SK-MEL-5 (cell line): ENCODE measurements at regions not wholly inside any gene's neighbourhood (a gene's known extent, or its start where the extent isn't known, plus 50 kb on each side); places are given as distances from the start of the nearest gene placed in this dataset.
"Not testable (repeated sequence)": the region's sequence is repeated elsewhere in the genome, so short reads cannot be mapped to it uniquely, and the experiment has no call there.

Experiments
- DNase-seq: peaks from one replicate; pipeline ENCODE4 v3.0.0-alpha.2; 2016; ENCODE audit warnings: low read depth, low spot score
- in situ Hi-C: cut with HindIII; loops from 2 replicates; pipeline ENCODE4 v1.10.0; 2016; ENCODE audit warnings: low sequenced_read_pairs, high pct_unique_total_duplicates, low pct_unique_long_range_greater_than_20kb

DNA sequence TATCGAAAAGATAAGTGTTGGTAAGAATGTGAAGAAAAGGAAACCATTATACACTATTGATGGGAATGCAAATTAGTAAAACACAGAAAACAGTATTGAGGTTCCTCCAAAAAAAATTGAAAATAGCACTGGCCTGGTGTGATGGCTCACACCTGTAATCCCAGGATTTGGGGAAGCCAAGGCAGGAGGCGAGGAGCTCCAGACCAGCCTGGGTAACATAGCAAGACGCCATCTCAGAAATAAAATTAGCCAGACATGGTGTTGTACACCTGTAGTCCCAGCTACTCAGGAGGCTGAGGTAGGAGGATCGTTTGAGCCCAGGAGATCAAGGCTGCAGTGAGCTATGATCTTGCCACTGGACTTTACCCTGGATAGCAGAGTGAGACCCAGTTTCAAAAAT lies 5303.4 kb upstream of the TPTE start:
- in situ Hi-C loops, DNase-seq: not testable (repeated sequence)

DNA sequence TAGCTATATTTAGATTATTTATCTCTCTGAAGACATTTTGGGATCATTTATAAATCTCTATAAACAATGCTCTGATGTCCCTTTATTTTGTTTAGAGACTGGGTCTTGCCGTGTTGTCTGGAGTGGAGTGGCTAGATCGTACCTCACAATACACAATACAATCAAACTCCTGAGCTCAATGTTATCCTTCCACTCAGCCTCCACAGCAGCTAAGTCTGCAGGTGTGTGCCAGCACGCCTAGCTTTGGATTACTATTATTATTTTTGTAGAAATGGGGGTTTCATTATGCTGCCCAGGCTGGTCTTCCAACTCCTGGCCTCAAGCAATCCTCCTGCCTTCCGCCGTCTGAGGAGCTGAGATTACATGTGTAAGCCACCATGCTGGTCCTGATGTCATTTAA lies 5301.4 kb upstream of the TPTE start:
- in situ Hi-C loops, DNase-seq: not testable (repeated sequence)

DNA sequence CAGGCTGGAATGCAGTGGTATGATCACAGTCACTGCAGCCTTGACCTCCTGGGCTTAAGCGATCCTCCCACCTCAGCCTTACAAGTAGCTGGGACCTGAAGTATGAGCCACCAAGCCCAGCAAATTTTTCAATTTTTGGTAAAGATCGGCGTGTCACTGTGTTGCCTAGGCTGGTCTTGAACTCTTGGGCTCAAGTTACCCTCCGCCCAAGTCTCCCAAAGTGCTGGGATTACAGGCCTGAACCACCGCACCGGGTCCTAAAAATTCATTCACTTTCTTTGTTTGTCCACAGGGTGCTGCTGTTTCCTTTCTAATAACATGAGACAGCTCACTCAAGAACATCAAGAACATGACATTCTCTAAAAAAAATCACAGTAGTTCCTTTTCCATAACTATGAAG lies 5300.9 kb upstream of the TPTE start:
- in situ Hi-C loops: not testable (repeated sequence)
- peak; percentile 91 for DNase-seq

DNA sequence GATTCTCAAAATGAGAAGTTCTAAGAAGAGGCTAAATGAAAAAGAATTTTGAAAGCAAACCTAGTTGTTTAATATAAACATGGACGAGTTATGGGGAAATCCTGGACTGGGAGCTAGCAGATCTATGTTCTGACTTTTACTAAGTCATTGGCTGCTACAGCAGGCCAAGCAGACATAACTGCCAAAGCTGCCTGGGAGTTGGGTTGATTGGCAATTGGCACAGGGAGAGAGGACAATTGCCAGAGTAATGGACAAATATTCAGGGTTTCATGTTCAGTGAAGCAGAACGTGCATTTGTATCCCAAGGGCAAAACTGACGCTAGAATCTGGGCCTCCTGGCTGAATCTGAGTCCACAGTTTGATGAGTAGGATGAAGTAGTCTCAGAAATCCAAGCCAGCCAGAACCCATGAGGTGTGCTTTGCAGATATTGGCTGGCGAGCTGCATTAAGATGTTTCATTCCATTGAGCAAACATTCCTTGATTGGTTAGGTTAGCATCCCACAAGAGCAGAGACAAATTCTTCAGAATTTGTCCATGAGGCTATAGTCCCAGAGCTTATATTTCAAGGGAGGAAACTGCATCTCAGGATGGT lies 5299.8 kb upstream of the TPTE start:
- in situ Hi-C loops, DNase-seq: not testable (repeated sequence)

DNA sequence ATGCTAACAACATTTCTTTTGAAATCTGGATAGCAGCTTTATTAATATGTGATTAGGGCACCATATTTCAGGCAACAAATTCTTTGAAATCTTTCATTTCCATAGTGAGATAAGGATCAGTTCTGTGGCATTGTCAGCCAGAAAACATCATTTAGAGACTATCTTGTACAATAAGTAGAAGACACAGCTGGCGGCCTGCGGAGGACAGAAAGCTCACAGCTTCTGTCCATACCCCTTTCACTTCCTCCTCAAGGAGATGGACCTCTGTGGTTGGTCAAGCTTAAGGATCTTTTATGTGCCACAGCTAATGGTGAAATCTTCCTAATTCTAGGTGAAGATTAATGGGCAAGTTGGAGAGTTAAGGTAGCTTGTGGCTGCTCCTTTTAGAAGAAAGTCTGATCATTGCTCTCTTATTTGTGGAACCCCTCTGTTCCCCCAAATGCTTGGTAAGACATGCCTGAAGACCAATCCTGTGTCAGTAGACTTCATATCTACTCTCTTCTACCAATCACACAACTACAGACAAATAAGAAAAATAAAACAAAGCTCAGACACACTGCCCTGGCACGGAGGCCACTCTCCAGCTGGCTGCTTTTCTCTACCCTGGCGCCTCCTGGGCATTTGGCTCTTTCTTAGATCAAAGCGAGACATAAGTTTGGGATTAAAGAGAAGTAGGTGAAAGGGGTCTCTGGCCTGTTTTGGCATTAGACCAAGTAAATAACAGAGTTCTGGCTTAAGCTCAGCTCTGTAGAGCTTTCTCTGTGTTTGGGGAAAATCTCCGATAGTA lies 5298.2 kb upstream of the TPTE start:
- in situ Hi-C loops, DNase-seq: not testable (repeated sequence)

DNA sequence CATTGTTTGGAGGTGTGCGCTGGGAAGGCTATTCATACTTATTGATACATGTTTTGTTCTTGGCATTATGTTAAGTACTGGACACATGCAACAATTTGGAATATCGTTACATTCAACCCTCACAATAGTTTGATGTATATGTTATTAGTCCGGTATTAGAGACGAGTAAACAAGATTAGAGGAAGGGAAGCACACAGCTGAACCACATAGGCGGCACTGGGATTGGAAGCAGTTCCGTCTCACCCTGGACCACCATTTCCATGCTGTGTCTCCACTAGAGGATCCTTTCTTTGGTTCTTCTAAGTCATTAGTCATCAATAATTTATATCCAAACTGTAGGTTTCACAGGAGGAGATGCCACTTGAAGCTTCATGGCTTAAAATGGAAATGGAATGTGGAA lies 5297.2 kb upstream of the TPTE start:
- DNase-seq, in situ Hi-C loops: not testable (repeated sequence)

DNA sequence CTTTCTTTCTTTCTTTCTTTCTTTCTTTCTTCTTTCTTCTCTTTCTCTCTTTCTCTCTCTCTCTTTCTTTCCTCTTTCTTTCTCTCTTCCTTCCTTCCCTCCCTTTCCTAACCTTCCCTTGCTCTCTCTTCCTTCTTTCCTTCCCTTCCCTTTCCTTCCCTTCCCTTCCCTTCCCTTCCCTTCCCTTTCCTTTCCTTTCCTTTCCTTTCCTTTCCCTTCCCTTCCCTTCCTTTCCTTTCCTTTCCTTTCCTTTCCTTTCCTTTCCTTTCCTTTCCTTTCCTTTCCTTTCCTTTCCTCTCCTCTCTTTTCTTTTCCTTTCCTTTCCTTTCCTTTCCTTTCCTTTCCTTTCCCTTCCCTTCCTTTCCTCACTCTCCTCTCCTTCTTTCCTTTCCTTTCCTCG lies 5294.1 kb upstream of the TPTE start:
- in situ Hi-C loops, DNase-seq: not testable (repeated sequence)

DNA sequence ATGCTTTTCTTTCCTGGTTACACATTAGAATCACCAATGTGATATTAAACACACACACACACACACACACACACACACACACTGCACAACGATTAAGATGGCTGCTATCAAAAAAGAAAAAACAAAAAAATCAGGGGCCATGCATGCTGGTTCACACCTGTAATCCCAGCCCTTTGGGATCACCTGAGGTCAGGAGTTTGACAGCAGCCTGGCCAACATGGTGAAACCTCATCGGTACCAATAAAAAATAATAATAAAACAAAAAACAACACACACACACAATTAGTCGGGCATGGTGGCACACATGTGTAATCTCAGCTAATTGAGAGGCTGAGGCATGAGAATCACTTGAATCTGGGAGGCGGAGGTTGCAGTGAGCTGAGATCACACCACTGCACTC lies 5290.8 kb upstream of the TPTE start:
- in situ Hi-C loops, DNase-seq: not testable (repeated sequence)

DNA sequence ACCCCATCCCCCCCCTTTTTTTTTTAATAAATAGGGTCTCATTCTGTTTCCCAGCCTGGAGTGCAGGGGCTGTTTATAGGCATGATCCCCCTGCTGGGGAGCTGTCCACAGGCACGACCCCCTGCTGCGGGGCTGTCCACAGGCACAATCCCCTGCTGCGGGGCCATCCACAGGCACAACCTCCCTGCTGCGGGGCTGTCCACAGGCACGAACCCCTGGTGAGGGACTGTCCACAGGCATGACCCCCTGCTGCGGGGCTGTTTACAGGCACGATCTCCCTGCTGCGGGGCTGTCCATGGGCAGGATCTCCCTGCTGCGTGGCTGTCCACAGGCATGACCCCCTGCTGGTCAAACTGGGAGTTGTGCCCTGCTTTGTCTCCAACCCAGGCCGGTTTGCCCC lies 5290.1 kb upstream of the TPTE start:
- in situ Hi-C loops: not testable (repeated sequence)
- DNase-seq: peak; percentile 35

DNA sequence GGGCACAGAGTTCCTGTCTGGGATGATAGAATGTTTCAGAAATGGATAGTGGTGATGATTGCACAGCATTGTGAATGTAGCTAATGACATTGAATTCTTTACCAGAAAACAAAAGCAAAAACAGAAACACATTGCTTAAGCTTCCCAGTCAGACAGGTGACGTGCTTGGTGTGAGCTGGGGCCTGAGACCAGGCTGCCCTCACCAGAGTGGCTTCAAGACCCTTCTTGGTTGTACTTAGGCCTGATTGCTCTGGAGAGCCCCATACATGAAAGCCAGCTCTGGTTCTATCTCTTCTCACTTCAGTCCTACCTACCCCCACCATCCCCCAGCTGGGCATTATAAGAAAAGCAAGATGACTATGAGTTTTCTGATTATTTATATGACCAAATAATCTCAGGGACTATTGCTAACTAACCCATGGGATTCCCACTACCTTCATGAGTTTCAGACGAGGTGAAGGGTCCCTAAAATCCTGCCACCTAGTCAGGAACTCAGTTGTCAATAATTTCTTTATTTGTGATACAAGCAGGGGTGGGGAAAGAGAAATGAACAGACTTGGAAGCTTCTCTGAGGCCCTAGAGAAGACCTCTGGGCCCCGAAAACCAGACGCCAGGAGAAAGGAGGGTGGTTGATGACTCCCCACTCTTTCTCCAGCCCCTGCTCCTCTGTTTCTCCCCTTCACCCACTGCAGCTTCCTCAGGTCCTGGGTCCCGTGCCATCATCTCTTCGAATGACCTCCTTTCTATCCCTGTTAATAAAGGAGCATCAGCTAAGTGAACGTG lies 5289.0 kb upstream of the TPTE start:
- in situ Hi-C loops, DNase-seq: not testable (repeated sequence)

DNA sequence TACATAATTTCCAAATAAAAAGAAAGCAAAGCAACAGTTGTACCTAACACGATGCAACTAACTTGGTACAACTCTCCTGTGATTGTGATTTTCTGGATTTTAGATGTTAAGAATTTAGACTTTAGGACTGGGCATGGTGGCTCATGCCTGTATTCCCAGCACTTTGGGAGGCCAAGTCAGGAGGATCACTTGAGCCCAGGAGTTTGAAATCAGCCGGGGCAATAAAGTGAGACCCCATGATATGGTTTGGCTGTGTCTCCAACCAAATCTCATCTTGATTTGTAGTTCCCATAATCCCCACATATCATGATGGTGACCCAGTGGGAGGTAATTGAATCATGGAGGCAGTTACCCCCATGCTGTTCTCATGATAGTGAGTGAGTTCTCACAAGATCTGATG lies 5285.6 kb upstream of the TPTE start:
- in situ Hi-C loops: not testable (repeated sequence)

DNA sequence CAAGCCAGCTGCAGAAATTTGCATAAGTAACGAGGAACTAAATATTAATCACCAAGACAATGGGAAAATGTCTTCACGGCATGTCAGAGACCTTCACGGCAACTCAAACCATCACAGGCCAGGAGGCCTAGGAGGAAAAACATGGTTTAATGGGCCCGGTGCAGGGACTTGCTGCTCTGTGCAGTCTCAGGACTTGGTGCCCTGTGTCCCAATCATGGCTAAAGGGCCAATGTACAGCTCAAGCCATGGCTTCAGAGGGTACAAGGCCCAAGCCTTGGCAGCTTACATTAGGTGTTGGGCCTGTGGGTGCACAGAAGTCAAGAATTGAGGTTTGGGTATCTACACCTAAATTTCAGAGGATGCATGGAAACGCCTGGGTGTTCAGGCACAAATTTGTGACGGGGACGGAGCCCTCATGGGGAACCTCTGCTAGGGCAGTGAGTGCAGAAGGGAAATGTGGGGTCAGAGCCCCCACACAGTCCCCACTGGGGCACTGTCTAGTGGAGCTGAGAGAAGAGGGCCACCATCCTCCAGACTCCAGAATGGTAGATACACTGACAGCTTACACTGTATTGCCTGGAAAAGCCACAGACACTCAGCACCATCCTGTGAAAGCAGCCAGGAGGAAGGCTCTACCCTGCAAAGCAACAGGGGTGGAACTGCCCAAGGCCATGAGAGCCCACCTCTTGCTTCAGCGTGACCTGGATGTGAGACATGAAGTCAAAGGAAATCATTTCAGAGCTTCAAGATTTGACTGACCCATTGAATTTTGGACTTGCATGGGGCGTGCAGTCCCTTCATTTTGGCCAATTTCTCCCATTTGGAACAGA lies 5284.3 kb upstream of the TPTE start:
- DNase-seq, in situ Hi-C loops: not testable (repeated sequence)

More for the DNA sequence above, 5285.6 kb upstream of the TPTE start:
- DNase-seq: not testable (repeated sequence)

DNA sequence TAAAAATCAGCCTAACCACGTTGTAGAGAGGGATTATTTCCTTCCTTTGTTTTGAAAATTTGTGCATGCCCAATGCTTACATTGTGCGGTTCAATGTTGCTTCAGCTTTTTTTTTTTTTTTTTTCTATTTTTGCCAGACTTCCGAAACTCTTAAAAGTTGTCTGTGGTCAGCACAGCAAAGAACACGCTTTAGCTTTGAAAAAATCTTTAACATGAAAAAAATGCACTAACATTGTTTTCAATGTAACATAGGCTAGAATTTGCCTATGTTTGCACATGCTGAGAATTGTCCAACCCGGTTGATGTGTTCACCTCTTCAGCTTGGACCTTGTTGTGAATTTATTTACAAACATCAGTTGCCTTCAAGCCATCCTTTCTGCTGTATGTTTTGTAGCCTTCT lies 5280.9 kb upstream of the TPTE start:
- in situ Hi-C loops, DNase-seq: not testable (repeated sequence)

DNA sequence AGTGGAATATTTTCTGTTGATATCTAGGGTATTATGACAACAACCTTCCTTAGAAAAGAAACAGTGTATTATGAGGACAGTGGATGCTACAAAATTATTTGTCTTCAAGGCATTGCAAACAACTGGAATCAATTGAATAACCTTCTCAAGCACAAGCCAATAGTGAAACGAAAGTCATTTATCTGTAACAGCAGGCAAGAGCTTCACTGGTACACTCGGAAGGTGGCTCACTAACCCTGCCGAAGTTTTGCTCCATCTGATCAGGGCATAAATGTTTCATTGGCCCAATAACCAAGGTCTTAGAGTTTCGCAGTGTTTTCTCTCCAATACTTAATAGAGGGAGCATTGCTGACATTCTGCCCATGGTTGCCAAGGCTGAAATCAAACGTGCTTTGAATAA lies 5278.7 kb upstream of the TPTE start:
- in situ Hi-C loops, DNase-seq: not testable (repeated sequence)

DNA sequence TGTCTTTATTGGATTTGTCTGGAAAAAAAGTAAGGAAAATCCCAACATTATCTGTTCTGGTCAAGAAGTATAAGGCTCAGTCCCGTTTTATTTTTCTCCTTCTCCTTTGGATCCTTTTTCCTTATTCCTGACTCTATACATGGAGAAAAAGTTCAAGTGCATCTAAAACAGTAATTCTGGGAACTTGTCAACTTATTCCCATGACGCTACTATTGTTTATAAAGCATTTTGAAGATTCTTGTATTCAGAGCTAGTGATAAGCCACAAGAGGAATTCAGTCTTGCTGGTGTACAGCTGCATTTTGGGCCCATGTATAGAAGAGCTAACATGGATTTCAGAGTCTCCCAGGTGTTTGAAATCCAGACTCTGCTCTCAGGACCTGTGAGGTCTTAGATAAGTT lies 5278.1 kb upstream of the TPTE start:
- in situ Hi-C loops, DNase-seq: not testable (repeated sequence)

DNA sequence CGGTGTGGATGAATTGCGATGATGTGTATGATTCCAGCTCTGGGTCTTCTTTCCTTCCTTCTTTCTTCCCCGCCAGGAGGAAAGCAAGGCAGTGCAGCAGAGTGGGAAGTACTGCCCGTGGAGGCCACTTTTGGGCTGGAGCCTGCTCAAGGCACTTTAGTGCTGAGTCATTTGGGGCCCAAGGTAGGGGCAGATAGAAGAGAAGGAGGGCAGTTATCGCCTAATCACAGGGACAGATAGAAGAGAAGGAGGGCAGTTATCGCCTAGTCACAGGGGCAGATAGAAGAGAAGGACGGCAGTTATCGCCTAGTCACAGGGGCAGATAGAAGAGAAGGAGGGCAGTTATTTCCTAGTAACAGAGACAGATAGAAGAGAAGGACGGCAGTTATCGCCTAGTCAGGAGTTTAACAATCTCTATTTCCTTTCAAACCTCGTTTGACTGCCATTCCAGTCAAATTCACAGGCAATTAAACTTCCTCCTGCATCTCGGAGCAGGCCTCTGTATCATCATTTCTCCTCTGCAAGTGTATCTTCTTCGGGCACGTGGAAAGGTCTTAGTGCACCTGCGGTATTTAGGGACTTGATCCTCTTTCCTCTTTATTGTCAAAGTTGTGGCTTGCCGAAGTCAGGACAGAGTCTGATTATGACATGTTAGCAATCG lies 5277.5 kb upstream of the TPTE start:
- DNase-seq, in situ Hi-C loops: not testable (repeated sequence)

DNA sequence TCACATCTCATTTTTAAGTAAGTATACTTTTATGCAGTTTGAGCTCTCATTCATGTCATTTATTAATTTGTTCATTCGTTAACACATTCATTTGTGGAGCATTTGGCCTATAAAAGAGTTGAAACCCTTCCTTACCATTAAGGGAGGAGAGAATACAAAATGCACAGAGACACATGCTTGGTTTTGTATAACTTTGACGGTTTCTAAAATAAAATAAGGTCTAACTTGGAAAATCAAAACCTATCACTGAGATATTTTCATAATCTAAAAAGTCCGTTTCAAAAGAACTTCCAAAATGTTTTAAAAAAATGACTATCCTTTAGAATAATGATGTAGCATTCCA lies 5277.0 kb upstream of the TPTE start:
- in situ Hi-C loops, DNase-seq: not testable (repeated sequence)
